Esophagus (tissue), 2 donors: ENCODE measurements at regions not wholly inside any gene's neighbourhood (a gene's known extent, or its start where the extent isn't known, plus 50 kb on each side); places are given as distances from the start of the nearest gene placed in this dataset.
"Not testable (repeated sequence)": the region's sequence is repeated elsewhere in the genome, so short reads cannot be mapped to it uniquely, and the experiment has no call there.

Source experiments
- H3K27ac ChIP-seq, 2 donors: one replicate each; pipeline ENCODE4 v1.5.1; 2013; ENCODE audit warnings: low read depth in 2 of 2, mild to moderate bottlenecking in 2 of 2, inconsistent platforms in 1 of 2, low read length in 1 of 2, moderate library complexity in 1 of 2
- H3K27me3 ChIP-seq, 2 donors: one replicate each; pipeline ENCODE4 v1.6.1; 2013; ENCODE audit warnings: low read length in 2 of 2, control low read depth in 1 of 2, mild to moderate bottlenecking in 1 of 2; ENCODE audit not compliant: insufficient read depth in 2 of 2, control insufficient read depth in 1 of 2
- H3K36me3 ChIP-seq, 2 donors: one replicate each; pipeline ENCODE4 v1.6.1; 2013; ENCODE audit warnings: low read length in 1 of 2; ENCODE audit not compliant: control insufficient read depth in 2 of 2, insufficient read depth in 2 of 2
- H3K4me1 ChIP-seq, 2 donors: one replicate each; pipeline ENCODE4 v1.6.1; 2013; ENCODE audit warnings: low read length in 1 of 2; ENCODE audit not compliant: control insufficient read depth in 2 of 2, insufficient read depth in 2 of 2
- H3K4me3 ChIP-seq, 2 donors: one replicate each; pipeline ENCODE4 v1.5.1; 2013; ENCODE audit warnings: low read length in 2 of 2, mild to moderate bottlenecking in 2 of 2, low read depth in 1 of 2, moderate library complexity in 1 of 2
- H3K9me3 ChIP-seq, 2 donors: one replicate each; pipeline ENCODE4 v1.6.1; 2013; ENCODE audit warnings: mild to moderate bottlenecking in 2 of 2, low read depth in 1 of 2, low read length in 1 of 2, moderate library complexity in 1 of 2; ENCODE audit not compliant: control insufficient read depth in 2 of 2, insufficient read depth in 1 of 2
- WGBS, 2 donors: extraction: QIAGEN DNeasy Blood & Tissue Kit; methylation state at CpG; one replicate each; pipeline ENCODE4 v1.1.7; 2013; 5-methylcytosine and 5-hydroxymethylcytosine counted together
- donor health status: healthy with polysubstance abuse.
- donor health status: Bipolar disorder and iron deficiency.

DNA sequence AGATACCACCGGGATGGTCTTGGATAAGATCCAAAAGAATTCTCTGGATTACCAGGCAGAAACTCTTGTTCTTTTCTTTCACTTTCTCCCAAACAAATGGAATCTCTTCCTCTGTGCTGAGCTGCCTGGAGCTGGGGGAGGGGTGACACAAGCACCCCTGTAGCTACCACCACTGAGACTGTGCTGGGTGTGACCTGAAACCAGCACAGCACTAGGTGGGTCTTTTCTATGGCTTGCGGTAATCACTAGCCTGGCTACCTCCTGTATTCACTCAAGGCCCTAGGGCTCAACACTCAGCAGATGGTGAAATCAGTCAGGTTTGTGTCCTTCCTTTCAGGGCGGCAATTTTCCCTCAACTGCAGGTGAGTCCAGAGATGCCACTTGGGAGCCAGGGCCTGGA is 122.4 kb upstream of the CENPW start:
- Histone ChIP-seq H3K27me3 (no peaks in the 10 kb centered on the region), H3K27ac (no peak overlapping the region), H3K4me3 (no peak overlapping the region), H3K4me1 (no peaks in the 10 kb centered on the region), H3K9me3 (no peaks in the 10 kb centered on the region), H3K36me3 (peaks cover 0 to 3% of the 10 kb centered on the region in 2 donors)
- WGBS, 2 donors: 97 to 98% methylated on average over 3 of the region's 3 CpGs

DNA sequence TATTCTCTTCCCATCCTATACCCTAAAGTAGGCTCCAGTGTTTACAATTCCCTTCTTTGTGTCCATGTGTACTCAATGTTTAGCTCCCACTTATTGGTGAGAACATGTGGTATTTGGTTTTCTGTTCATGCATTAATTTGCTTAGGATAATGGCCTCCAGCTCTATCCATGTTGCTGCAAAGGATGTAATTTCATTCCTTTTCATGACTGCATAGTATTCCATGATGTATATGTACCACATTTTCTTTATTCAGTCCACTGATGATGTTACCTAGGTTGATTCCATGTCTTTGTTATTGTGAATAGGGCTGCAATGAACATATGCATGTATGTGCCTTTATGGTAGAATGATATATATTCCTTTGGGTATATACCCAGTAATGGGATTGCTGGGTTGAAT is 119.0 kb upstream of the CENPW start:
- not testable (repeated sequence) for H3K9me3 ChIP-seq, H3K27ac ChIP-seq, H3K36me3 ChIP-seq, H3K4me3 ChIP-seq, H3K4me1 ChIP-seq, H3K27me3 ChIP-seq

DNA sequence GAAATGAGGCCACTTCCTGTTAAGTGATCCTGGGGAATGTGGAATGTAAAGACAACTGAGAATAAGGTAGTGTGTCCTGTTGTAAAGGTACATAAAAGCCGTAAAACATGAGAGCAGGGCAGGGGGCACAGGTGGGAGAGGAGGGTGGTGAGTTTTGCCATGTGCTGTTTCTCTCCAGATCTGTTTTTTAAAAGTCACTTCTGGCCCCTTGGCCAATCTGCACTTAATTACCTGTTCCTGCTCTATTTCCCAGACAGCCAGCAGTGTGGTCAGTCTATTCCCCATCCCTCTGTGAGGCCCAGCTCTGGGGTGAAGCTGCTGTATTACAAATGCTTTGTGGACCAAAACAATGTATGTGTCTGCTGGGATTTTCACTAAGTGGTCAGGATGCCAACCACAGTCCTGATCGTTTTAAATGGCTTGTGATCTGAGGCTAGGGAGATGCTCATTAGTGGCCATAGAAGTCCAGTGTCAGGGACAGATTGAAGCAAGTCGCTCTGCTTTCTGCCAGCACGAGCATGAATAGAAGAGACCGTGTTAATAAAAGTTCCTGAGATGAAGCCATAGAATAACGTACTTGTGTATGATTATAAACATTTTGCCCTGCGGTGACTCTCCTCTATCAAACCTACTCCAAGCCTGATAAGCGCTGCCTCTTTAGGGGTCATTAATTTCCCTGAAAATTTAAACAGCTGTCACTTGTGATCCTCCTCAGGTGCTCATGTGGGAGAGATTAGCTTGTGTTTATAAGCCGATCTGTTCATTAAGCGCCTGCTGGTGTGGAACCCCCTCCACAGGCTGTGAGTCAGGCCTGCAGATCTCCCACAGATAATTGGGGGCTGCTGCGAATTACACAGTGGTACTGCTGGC is 111.8 kb upstream of the CENPW start:
- no peaks in the 10 kb centered on the region for H3K4me1 ChIP-seq
- H3K36me3 ChIP-seq: no peaks in the 10 kb centered on the region
- 67 to 74% methylated on average over 11 of the region's 11 CpGs for WGBS, 2 donors
- no peak overlapping the region for H3K4me3 ChIP-seq
- no peaks in the 10 kb centered on the region for H3K27me3 ChIP-seq
- H3K27ac ChIP-seq: no peak overlapping the region
- peaks cover 0 to 4% of the 10 kb centered on the region in 2 donors for H3K9me3 ChIP-seq

DNA sequence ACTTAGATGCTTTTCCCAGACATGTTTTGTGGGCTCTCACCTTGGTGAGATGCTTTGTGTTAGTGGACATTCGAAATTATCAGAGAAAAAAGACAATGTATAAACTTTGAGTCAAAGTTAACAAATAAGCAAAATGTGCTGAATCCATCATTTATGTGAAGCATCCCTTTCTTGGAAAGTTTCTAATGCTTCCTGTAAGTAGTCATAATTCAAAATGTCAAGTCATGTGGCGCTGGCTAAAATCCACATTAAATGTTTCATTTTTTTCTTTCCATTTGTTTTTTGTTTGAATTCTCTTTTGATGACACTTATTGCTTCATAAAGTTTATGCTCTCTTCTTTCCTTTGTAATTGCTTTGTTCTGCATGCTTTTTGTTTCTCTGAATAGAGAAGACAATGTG is 107.2 kb upstream of the CENPW start:
- 42 to 55% methylated on average over 2 of the region's 2 CpGs for WGBS, 2 donors
- H3K36me3 ChIP-seq: no peaks in the 10 kb centered on the region
- no peaks in the 10 kb centered on the region for H3K27me3 ChIP-seq
- no peaks in the 10 kb centered on the region for H3K9me3 ChIP-seq
- H3K4me1 ChIP-seq: no peaks in the 10 kb centered on the region
- H3K4me3 ChIP-seq: no peak overlapping the region
- H3K27ac ChIP-seq: no peak overlapping the region

DNA sequence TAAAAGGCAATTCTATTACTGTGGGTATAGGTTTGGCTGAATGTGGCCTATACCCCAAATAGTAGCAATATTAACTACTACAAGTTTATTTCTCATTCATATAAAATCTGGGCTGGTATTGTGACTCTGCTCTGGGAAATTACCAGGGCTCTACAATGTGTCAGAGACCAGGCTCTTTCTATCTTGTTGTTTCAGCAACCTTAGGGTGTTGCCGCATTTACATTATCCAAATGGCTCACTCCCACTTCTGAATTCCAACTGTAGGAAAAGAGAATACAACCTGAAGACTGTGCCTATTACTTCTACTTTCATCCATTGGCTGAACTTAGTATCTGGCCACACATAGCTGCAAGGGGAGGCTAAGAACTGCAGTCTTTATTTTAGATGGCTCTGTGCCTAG is 106.7 kb upstream of the CENPW start:
- no peak overlapping the region for H3K4me3 ChIP-seq
- no peak overlapping the region for H3K27ac ChIP-seq
- H3K27me3 ChIP-seq: no peaks in the 10 kb centered on the region
- whole genome bisulfite sequencing, 2 donors: 93 to 94% methylated on average over 1 of the region's 1 CpG
- H3K9me3 ChIP-seq: no peaks in the 10 kb centered on the region
- no peaks in the 10 kb centered on the region for H3K4me1 ChIP-seq
- no peaks in the 10 kb centered on the region for H3K36me3 ChIP-seq

DNA sequence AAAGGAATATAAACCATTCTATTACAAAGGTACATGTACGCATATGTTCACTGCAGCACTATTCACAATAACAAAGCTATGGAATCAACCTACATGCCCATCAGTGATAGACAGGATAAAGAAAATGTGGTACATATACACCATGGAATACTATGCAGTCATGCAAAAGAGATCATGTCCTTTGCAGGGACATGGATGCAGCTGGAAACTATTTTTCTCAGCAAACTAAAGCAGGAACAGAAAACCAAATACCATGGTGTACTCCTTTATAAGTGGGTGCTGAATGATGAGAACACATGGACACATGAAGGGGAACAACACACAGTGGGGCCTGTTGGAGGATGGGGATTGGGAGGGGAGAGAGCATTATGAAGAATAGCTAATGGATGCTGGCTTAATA is 104.6 kb upstream of the CENPW start:
- Histone ChIP-seq H3K27ac (no peak overlapping the region), H3K36me3 (no peaks in the 10 kb centered on the region), H3K4me3 (no peak overlapping the region), H3K4me1 (no peaks in the 10 kb centered on the region), H3K9me3 (no peaks in the 10 kb centered on the region), H3K27me3 (no peaks in the 10 kb centered on the region)
- WGBS, 2 donors: 92 to 97% methylated on average over 1 of the region's 1 CpG

DNA sequence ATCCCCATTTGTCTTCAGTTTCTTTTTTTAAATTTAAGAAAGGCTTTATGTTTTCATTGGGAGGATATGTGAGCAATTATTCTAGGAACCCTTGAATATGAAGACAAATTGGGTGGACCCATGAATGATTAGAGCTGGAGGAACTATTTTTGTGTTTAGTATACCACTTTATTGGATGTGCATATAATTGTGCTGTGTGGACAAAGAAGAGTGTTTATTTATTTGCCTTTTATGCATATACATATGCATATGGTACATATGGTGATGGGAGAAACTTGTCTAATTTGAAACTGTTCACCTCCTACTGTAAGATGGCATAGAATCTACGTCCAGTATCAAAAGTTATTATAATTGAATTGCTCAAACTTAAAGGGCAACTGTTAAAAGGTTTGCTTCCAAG is 94.8 kb upstream of the CENPW start:
- no peaks in the 10 kb centered on the region for H3K4me1 ChIP-seq
- H3K27me3 ChIP-seq: no peaks in the 10 kb centered on the region
- WGBS, 2 donors: 78 to 80% methylated on average over 1 of the region's 1 CpG
- no peaks in the 10 kb centered on the region for H3K36me3 ChIP-seq
- no peak overlapping the region for H3K4me3 ChIP-seq
- H3K9me3 ChIP-seq: no peaks in the 10 kb centered on the region
- H3K27ac ChIP-seq: no peak overlapping the region

DNA sequence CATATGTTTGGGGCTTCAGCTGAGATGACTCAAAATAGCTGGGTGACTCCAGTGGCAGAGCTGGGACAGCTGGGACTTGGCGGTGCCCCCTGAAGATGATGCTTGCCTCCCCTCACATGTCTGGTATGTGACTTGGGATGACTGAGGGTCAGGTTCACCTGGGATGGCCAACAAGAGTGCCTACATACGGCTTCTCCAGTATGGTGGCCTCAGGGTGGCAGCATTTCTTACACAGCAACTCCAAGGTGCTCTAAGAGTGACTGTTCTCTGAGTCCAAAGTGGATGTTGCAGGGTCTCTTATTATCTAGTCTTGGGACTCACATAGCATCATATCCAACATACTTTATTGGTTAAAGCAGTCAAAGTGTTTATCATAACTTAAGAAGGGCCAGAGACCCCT is 87.8 kb upstream of the CENPW start:
- no peak overlapping the region for H3K4me3 ChIP-seq
- H3K4me1 ChIP-seq: no peaks in the 10 kb centered on the region
- no peaks in the 10 kb centered on the region for H3K36me3 ChIP-seq
- H3K27me3 ChIP-seq: no peaks in the 10 kb centered on the region
- WGBS, 2 donors: 83 to 84% methylated on average over 2 of the region's 2 CpGs
- H3K27ac ChIP-seq: no peak overlapping the region
- H3K9me3 ChIP-seq: no peaks in the 10 kb centered on the region

DNA sequence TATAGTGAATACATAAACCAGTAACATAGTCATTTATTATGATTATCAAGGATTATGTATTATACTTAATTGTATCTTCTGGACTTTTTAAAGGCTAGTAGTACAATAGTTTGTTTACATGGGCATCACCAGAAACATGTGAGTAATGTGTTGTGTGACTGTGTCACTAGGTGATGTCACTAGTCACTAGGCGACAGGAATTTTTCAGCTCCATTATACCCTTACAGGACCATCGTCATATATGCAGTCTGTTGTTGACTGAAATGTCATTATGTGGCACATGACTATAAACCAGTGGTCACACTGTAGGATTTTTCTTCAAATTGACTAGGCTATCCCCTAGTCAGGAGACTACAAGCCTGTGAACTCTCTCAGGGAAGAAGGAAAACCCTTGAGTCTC is 86.5 kb upstream of the CENPW start:
- WGBS, 2 donors: 90 to 95% methylated on average over 2 of the region's 2 CpGs
- Histone ChIP-seq H3K4me3 (no peak overlapping the region), H3K27me3 (no peaks in the 10 kb centered on the region), H3K27ac (no peak overlapping the region), H3K36me3 (no peaks in the 10 kb centered on the region), H3K4me1 (no peaks in the 10 kb centered on the region), H3K9me3 (peaks cover 0 to 7% of the 10 kb centered on the region in 2 donors)

DNA sequence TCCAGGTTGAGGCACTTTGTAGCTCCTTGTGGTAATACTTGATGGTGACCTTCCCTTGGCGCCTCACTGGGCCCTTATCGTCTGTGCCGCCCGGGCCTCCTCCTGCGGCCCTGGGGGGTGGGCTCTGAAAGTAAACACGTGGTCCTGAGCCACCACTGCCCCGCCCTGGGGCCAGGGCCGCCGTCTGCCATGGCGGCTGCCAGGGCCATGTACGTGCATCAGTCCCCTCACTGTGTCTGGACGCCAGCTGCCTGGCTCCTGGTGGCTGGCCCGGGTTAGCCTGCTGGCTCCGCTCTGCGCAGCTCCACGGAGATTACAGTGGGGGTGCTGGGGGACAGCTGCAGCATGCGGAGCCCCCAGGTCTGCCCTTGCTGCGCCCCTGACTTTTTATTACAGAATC is 81.8 kb upstream of the CENPW start:
- WGBS, 2 donors: 93 to 97% methylated on average over 18 of the region's 18 CpGs
- no peaks in the 10 kb centered on the region for H3K27me3 ChIP-seq
- no peaks in the 10 kb centered on the region for H3K4me1 ChIP-seq
- peaks cover 0 to 12% of the 10 kb centered on the region in 2 donors for H3K9me3 ChIP-seq
- no peak overlapping the region for H3K27ac ChIP-seq
- H3K36me3 ChIP-seq: no peaks in the 10 kb centered on the region
- no peak overlapping the region for H3K4me3 ChIP-seq
